ENCODE measurements at regions not wholly inside any gene's neighbourhood (a gene's known extent, or its start where the extent isn't known, plus 50 kb on each side); places are given as distances from the start of the nearest gene placed in this dataset.

GRCh38 chr2:104415284-104415683 lies 438.6 kb upstream of the POU3F3 start:
- H3K9me3 ChIP-seq (ENCODE audit: insufficient read depth, low read length): no peaks in the 10 kb centered on the region
- H3K9ac ChIP-seq (ENCODE audit: insufficient read length, low read depth): no peak overlapping the region
- H3K4me3 ChIP-seq (ENCODE audit: insufficient read length, low read depth): no peak overlapping the region
- no peak for TF ChIP-seq ZNF274 (IDR thresholded peaks at IDR 0.05; ENCODE audit: low read depth, low read length)
- TF ChIP-seq YY1 (IDR thresholded peaks at IDR 0.05; ENCODE audit: insufficient read depth, insufficient read length): no peak
- TF ChIP-seq SUZ12 (IDR thresholded peaks at IDR 0.05; ENCODE audit: extremely low read depth, insufficient read depth, insufficient read length): no peak
- H3K27me3 ChIP-seq (ENCODE audit: insufficient read depth, insufficient read length): peaks cover 2% of the 10 kb centered on the region
- H3K36me3 ChIP-seq (ENCODE audit: insufficient read depth, insufficient read length, low read length): no peaks in the 10 kb centered on the region
- no peaks in the 10 kb centered on the region for H3K4me1 ChIP-seq (ENCODE audit: insufficient read depth, insufficient read length)
- peak; percentile 25 for DNase-seq (ENCODE audit: low read depth, low spot score)

- Histone ChIP-seq H3K9me3 (ENCODE audit: insufficient read depth, low read length) (no peaks in the 10 kb centered on the region), H3K27me3 (ENCODE audit: insufficient read depth, insufficient read length) (peaks cover 2% of the 10 kb centered on the region), H3K4me3 (ENCODE audit: insufficient read length, low read depth) (no peak overlapping the region), H3K36me3 (ENCODE audit: insufficient read depth, insufficient read length, low read length) (no peaks in the 10 kb centered on the region), H3K9ac (ENCODE audit: insufficient read length, low read depth) (no peak overlapping the region), H3K4me1 (ENCODE audit: insufficient read depth, insufficient read length) (no peaks in the 10 kb centered on the region)
- TF ChIP-seq ZNF274 (IDR thresholded peaks at IDR 0.05; ENCODE audit: low read depth, low read length): no peak
- no peak for TF ChIP-seq YY1 (IDR thresholded peaks at IDR 0.05; ENCODE audit: insufficient read depth, insufficient read length)
- no peak for TF ChIP-seq SUZ12 (IDR thresholded peaks at IDR 0.05; ENCODE audit: extremely low read depth, insufficient read depth, insufficient read length)
- DNase-seq (ENCODE audit: low read depth, low spot score): no peak
These were observed 437.4 kb upstream of the POU3F3 start for GRCh38 chr2:104416339-104417000.

DNA sequence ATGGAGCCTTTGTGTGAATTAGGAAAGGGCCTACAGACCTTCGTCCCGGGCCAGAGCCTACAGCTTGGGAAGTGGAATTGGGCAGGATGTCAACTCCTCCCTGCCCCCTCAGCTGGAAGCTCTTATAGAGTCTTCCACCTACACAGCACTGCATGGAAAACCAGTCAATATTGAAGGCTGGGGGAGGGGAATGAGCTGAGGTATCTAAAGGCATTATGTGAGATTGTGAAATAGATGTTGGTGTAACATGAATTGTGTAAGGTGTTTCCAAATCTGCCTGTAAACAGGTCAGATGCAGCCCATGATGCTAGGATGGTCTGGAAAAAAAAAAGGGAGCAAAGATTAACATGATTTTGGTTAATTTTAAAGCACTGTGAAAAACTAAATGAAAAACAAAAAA lies 433.5 kb upstream of the POU3F3 start:
- Histone ChIP-seq H3K9ac (ENCODE audit: insufficient read length, low read depth) (no peak overlapping the region), H3K27me3 (ENCODE audit: insufficient read depth, insufficient read length) (no peaks in the 10 kb centered on the region), H3K9me3 (ENCODE audit: insufficient read depth, low read length) (no peaks in the 10 kb centered on the region), H3K4me3 (ENCODE audit: insufficient read length, low read depth) (no peak overlapping the region), H3K36me3 (ENCODE audit: insufficient read depth, insufficient read length, low read length) (no peaks in the 10 kb centered on the region), H3K4me1 (ENCODE audit: insufficient read depth, insufficient read length) (no peaks in the 10 kb centered on the region)
- TF ChIP-seq ZNF274 (IDR thresholded peaks at IDR 0.05; ENCODE audit: low read depth, low read length) (no peak), YY1 (IDR thresholded peaks at IDR 0.05; ENCODE audit: insufficient read depth, insufficient read length) (no peak), SUZ12 (IDR thresholded peaks at IDR 0.05; ENCODE audit: extremely low read depth, insufficient read depth, insufficient read length) (no peak)
- no peak for DNase-seq (ENCODE audit: low read depth, low spot score)

- Histone ChIP-seq H3K4me1 (ENCODE audit: insufficient read depth, insufficient read length) (no peaks in the 10 kb centered on the region), H3K9me3 (ENCODE audit: insufficient read depth, low read length) (no peaks in the 10 kb centered on the region), H3K4me3 (ENCODE audit: insufficient read length, low read depth) (no peak overlapping the region), H3K36me3 (ENCODE audit: insufficient read depth, insufficient read length, low read length) (no peaks in the 10 kb centered on the region), H3K27me3 (ENCODE audit: insufficient read depth, insufficient read length) (no peaks in the 10 kb centered on the region), H3K9ac (ENCODE audit: insufficient read length, low read depth) (no peak overlapping the region)
- DNase-seq (ENCODE audit: low read depth, low spot score): no peak
- no peak for TF ChIP-seq ZNF274 (IDR thresholded peaks at IDR 0.05; ENCODE audit: low read depth, low read length)
- no peak for TF ChIP-seq SUZ12 (IDR thresholded peaks at IDR 0.05; ENCODE audit: extremely low read depth, insufficient read depth, insufficient read length)
- no peak for TF ChIP-seq YY1 (IDR thresholded peaks at IDR 0.05; ENCODE audit: insufficient read depth, insufficient read length)
These were observed 433.0 kb upstream of the POU3F3 start for GRCh38 chr2:104420953-104421352.

DNA sequence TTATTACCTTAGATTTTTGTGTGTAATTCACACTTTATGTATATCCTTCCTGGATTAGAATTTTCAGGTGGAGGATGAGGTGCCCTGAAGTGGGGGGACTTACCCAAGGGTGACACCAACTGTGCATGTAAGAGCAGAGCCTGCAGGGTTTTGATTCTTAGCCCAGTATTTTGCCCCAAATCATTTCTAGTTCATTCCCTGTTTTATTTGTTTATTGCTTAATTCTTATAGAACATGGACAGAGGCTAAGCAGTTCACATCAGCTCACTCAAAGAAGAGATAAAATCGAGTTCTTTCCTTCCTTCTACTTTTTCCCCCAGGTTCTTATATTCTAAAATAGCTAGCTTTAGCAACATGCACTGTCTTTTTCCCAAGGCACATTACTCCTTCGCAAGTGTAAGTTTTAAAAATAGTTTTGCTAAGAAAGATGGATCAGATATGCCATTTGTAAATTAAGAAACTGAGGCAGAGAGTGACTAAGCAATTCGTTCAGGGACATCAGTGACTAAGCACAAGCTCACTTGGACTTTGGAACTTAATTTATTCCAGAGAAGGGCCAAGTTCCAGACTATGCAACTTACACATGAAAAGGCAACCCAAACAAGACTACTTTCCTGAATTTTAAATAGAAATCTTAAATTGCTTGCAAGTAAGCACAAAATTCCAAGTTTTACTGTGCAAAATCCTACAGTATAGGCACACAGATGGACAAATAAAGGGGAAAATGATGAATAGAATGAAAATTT lies 427.9 kb upstream of the POU3F3 start:
- Histone ChIP-seq H3K9me3 (ENCODE audit: insufficient read depth, low read length) (no peaks in the 10 kb centered on the region), H3K9ac (ENCODE audit: insufficient read length, low read depth) (no peak overlapping the region), H3K27me3 (ENCODE audit: insufficient read depth, insufficient read length) (no peaks in the 10 kb centered on the region), H3K4me1 (ENCODE audit: insufficient read depth, insufficient read length) (no peaks in the 10 kb centered on the region), H3K36me3 (ENCODE audit: insufficient read depth, insufficient read length, low read length) (no peaks in the 10 kb centered on the region), H3K4me3 (ENCODE audit: insufficient read length, low read depth) (no peak overlapping the region)
- no peak for DNase-seq (ENCODE audit: low read depth, low spot score)
- TF ChIP-seq ZNF274 (IDR thresholded peaks at IDR 0.05; ENCODE audit: low read depth, low read length) (no peak), YY1 (IDR thresholded peaks at IDR 0.05; ENCODE audit: insufficient read depth, insufficient read length) (no peak), SUZ12 (IDR thresholded peaks at IDR 0.05; ENCODE audit: extremely low read depth, insufficient read depth, insufficient read length) (no peak)

- DNase-seq (ENCODE audit: low read depth, low spot score): no peak
- Histone ChIP-seq H3K4me1 (ENCODE audit: insufficient read depth, insufficient read length) (no peaks in the 10 kb centered on the region), H3K9me3 (ENCODE audit: insufficient read depth, low read length) (no peaks in the 10 kb centered on the region), H3K9ac (ENCODE audit: insufficient read length, low read depth) (no peak overlapping the region), H3K4me3 (ENCODE audit: insufficient read length, low read depth) (no peak overlapping the region), H3K27me3 (ENCODE audit: insufficient read depth, insufficient read length) (no peaks in the 10 kb centered on the region), H3K36me3 (ENCODE audit: insufficient read depth, insufficient read length, low read length) (no peaks in the 10 kb centered on the region)
- TF ChIP-seq YY1 (IDR thresholded peaks at IDR 0.05; ENCODE audit: insufficient read depth, insufficient read length) (no peak), SUZ12 (IDR thresholded peaks at IDR 0.05; ENCODE audit: extremely low read depth, insufficient read depth, insufficient read length) (no peak), ZNF274 (IDR thresholded peaks at IDR 0.05; ENCODE audit: low read depth, low read length) (no peak)
These were observed 425.8 kb upstream of the POU3F3 start for GRCh38 chr2:104428155-104428554.

DNA sequence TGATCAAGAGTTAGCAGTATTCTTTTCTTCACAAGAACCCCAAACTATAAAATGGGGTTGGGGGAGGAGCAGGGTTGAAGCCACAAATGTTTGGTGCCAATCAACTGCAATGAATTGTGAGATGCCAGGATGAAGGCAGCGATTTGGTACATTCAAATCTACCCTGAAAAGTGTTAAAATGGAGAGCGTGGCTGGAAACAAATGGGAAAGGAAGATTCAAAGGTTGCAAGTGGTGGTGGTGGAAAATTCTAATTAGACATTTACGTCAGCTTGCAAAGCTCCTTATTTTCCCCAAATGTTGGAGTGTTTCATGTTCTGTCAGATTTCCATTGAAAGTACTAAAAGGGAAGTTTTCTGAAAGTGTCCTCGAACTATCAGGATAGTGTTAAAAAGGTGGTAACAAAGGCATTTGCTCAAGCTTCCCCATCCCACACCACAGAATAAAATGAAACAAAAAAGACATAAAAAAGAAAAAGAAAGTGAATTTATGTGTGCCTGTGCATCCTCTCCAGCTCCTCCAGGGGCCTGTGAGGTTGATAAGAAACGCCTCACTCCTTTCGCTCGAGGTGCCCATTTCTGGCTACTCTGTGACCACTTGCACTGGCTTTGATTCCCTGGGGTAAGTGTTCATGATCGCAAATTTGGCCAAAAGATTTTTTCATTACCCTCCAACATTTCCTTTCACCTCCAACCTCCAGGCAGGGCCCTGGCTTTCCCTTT lies 424.1 kb upstream of the POU3F3 start:
- Histone ChIP-seq H3K36me3 (ENCODE audit: insufficient read depth, insufficient read length, low read length) (no peaks in the 10 kb centered on the region), H3K4me3 (ENCODE audit: insufficient read length, low read depth) (no peak overlapping the region), H3K9ac (ENCODE audit: insufficient read length, low read depth) (no peak overlapping the region), H3K9me3 (ENCODE audit: insufficient read depth, low read length) (no peaks in the 10 kb centered on the region), H3K27me3 (ENCODE audit: insufficient read depth, insufficient read length) (no peaks in the 10 kb centered on the region), H3K4me1 (ENCODE audit: insufficient read depth, insufficient read length) (no peaks in the 10 kb centered on the region)
- TF ChIP-seq YY1 (IDR thresholded peaks at IDR 0.05; ENCODE audit: insufficient read depth, insufficient read length): no peak
- no peak for DNase-seq (ENCODE audit: low read depth, low spot score)
